Myocyte (in vitro differentiated cells): ENCODE measurements at regions not wholly inside any gene's neighbourhood (a gene's known extent, or its start where the extent isn't known, plus 50 kb on each side); places are given as distances from the start of the nearest gene placed in this dataset.
"Not testable (repeated sequence)": the region's sequence is repeated elsewhere in the genome, so short reads cannot be mapped to it uniquely, and the experiment has no call there.

Experiments used
- DNase-seq: peaks from one replicate; pipeline ENCODE4 v3.0.0-alpha.2; 2012; ENCODE audit warnings: low read depth

- DNase-seq, result no peak
These were observed 83.3 kb upstream of the SLC66A3 start for GRCh38 chr2:11071939-11072338.

- DNase-seq, result no peak
These were observed 82.7 kb upstream of the SLC66A3 start for GRCh38 chr2:11072550-11072949.

GRCh38 chr2:11073251-11073650 lies 82.0 kb upstream of the SLC66A3 start:
- DNase-seq, result peak; percentile 16

- DNase-seq, result no peak
These were observed 81.5 kb upstream of the SLC66A3 start for GRCh38 chr2:11073776-11074175.

GRCh38 chr2:11074246-11074820 lies 80.9 kb upstream of the SLC66A3 start:
- DNase-seq, result no peak

- DNase-seq, result no peak
These were observed 80.0 kb upstream of the SLC66A3 start for GRCh38 chr2:11075221-11075620.

GRCh38 chr2:11077411-11077810 lies 77.9 kb upstream of the SLC66A3 start:
- DNase-seq, result peak; percentile 50

GRCh38 chr2:11079136-11079824 lies 76.0 kb upstream of the SLC66A3 start:
- DNase-seq, result peak; percentile 82

GRCh38 chr2:11080253-11081115 lies 74.8 kb upstream of the SLC66A3 start:
- DNase-seq, result peak; percentile 83

- DNase-seq, result no peak
These were observed 72.4 kb upstream of the SLC66A3 start for GRCh38 chr2:11082880-11083279.

GRCh38 chr2:11088821-11089220 lies 66.4 kb upstream of the SLC66A3 start:
- not testable (repeated sequence) for DNase-seq

GRCh38 chr2:11090187-11090586 lies 65.1 kb upstream of the SLC66A3 start:
- DNase-seq, result no peak

GRCh38 chr2:11092701-11093335 lies 62.4 kb upstream of the SLC66A3 start:
- DNase-seq, result no peak

- no peak for DNase-seq
These were observed 61.8 kb upstream of the SLC66A3 start for GRCh38 chr2:11093467-11093866.

- no peak for DNase-seq
These were observed 61.1 kb upstream of the SLC66A3 start for GRCh38 chr2:11094021-11094810.

GRCh38 chr2:11096591-11096990 lies 58.7 kb upstream of the SLC66A3 start:
- DNase-seq, result no peak

- DNase-seq, result peak; percentile 28
These were observed 58.1 kb upstream of the SLC66A3 start for GRCh38 chr2:11097038-11097720.

GRCh38 chr2:11097854-11098387 lies 57.3 kb upstream of the SLC66A3 start:
- DNase-seq, result no peak

- no peak for DNase-seq
These were observed 55.9 kb upstream of the SLC66A3 start for GRCh38 chr2:11099122-11100065.
